ENCODE measurements at regions not wholly inside any gene's neighbourhood (a gene's known extent, or its start where the extent isn't known, plus 50 kb on each side); places are given as distances from the start of the nearest gene placed in this dataset.

DNA sequence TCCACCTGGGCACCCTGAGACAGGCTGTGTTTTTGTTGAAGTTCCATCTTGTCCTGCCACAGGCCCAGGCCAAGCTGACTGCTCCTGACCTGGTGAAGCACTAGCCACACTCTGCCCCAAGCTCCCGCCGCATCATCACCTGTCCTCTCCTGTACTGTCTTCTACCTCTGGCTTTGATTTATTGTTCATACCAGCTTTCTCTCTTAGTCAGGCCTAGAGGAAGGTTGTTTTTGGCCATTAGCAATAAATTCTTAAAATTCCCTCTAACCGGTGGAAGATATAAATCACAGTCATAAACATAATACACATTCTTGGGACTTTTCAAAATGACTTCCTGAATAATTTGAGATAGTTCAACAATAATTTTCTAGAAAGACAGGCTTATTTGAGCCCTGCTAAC, 169.4 kb downstream of the DAD1 start:
- no CpG with 5 or more reads among the region's 3 CpGs for WGBS, 2 experiments (ENCODE audit: extremely low coverage in 2 of 2, insufficient read length in 1 of 2)
- H3K18ac ChIP-seq (ENCODE audit: low read depth, low read length): no peak overlapping the region
- no peaks in the 10 kb centered on the region for H3K9me1 ChIP-seq (ENCODE audit: insufficient read depth, low read length)
- H2BK20ac ChIP-seq (ENCODE audit: low read depth, low read length): no peak overlapping the region
- BruUV-seq (replicated peaks): no TSS peak
- no peak overlapping the region for H4K5ac ChIP-seq (ENCODE audit: low read depth, low read length)
- H3K79me1 ChIP-seq (ENCODE audit: low read depth in 1 of 2, low read length in 2 of 2): no peaks in the 10 kb centered on the region
- H3K4me3 ChIP-seq (ENCODE audit: insufficient read depth, low read depth, low read length): no peak overlapping the region
- H4K91ac ChIP-seq (ENCODE audit: insufficient read depth, low read depth, low read length): no peak overlapping the region
- H2AFZ ChIP-seq (replicated peaks; ENCODE audit: low read length, poor library complexity): no peak overlapping the region
- no peak overlapping the region for H3K4ac ChIP-seq (ENCODE audit: low read depth, low read length)
- no peak overlapping the region for H2BK120ac ChIP-seq (ENCODE audit: low read depth, low read length)
- no peak overlapping the region for H2BK5ac ChIP-seq (ENCODE audit: low read depth, low read length, poor library complexity, severe bottlenecking)
- TF ChIP-seq RFX5 (IDR thresholded peaks at IDR 0.05; ENCODE audit: low read depth, low read length) (no peak), CHD1 (IDR thresholded peaks at IDR 0.05; ENCODE audit: low read depth, low read length) (no peak), FOS (IDR thresholded peaks at IDR 0.05; ENCODE audit: low read depth, low read length) (no peak), SMC3 (IDR thresholded peaks at IDR 0.05; ENCODE audit: low read depth, low read length) (no peak), NFE2L2 (IDR thresholded peaks at IDR 0.05; ENCODE audit: low read depth, low read length) (no peak)
- TF ChIP-seq, protein P1, sequence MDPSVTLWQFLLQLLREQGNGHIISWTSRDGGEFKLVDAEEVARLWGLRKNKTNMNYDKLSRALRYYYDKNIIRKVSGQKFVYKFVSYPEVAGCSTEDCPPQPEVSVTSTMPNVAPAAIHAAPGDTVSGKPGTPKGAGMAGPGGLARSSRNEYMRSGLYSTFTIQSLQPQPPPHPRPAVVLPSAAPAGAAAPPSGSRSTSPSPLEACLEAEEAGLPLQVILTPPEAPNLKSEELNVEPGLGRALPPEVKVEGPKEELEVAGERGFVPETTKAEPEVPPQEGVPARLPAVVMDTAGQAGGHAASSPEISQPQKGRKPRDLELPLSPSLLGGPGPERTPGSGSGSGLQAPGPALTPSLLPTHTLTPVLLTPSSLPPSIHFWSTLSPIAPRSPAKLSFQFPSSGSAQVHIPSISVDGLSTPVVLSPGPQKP (IDR thresholded peaks at IDR 0.05; ENCODE audit: borderline replicate concordance, low read depth, low read length): no peak
- no peak overlapping the region for H3K56ac ChIP-seq (ENCODE audit: extremely low read depth, insufficient read depth, low read length)
- H2AK9ac ChIP-seq (replicated peaks; ENCODE audit: low read depth, low read length, poor library complexity): no peak overlapping the region
- no peak overlapping the region for H3K4me2 ChIP-seq (ENCODE audit: low read depth, low read length)
- H3K14ac ChIP-seq (replicated peaks; ENCODE audit: low read depth, low read length): no peak overlapping the region
- dilution Hi-C loops (cut with HindIII; ENCODE audit: low sequenced_read_pairs, unreplicated experiment) (no loop called here), in situ Hi-C loops (cut with MboI; ENCODE audit: low sequenced_read_pairs) (no loop called here), intact Hi-C loops (cut with micrococcal nuclease) (no loop called here)
- no peak for ATAC-seq (ENCODE audit: low read depth)
- H4K8ac ChIP-seq (ENCODE audit: low read depth in 2 of 2, low read length in 2 of 2): no peak overlapping the region
- ChIA-PET CTCF (interaction anchor here (0.6 to 1.6 kb wide), 2 partner anchors 11 to 1508 kb away, joined by 3 to 4 read pairs; no protein-coding TSS in a partner anchor), POLR2A (ENCODE audit: unreplicated experiment) (no interaction called here)
- H4K20me1 ChIP-seq (ENCODE audit: insufficient read depth, low read length): no peaks in the 10 kb centered on the region
- H3K27me3 ChIP-seq (ENCODE audit: control insufficient read depth, insufficient read depth, low read length): peaks cover 58% of the 10 kb centered on the region
- no peaks in the 10 kb centered on the region for H3K4me1 ChIP-seq (ENCODE audit: control insufficient read depth, insufficient read depth, low read length)
- H3K9me3 ChIP-seq (ENCODE audit: control insufficient read depth, insufficient read depth, low read length): no peaks in the 10 kb centered on the region
- no peak overlapping the region for H3K9ac ChIP-seq (ENCODE audit: low read depth, low read length)
- H2BK15ac ChIP-seq (ENCODE audit: low read depth, low read length): no peak overlapping the region
- H2AK5ac ChIP-seq (ENCODE audit: low read depth, low read length): no peak overlapping the region
- H3K36me3 ChIP-seq (ENCODE audit: control insufficient read depth, insufficient read depth, low read length): no peaks in the 10 kb centered on the region
- no peak for DNase-seq
- H3K23ac ChIP-seq (ENCODE audit: low read depth, low read length): no peak overlapping the region
- no peak overlapping the region for H3K27ac ChIP-seq (ENCODE audit: insufficient read depth, low read length)

Data from IMR-90 (cell line).